ENCODE measurements at regions not wholly inside any gene's neighbourhood (a gene's known extent, or its start where the extent isn't known, plus 50 kb on each side); places are given as distances from the start of the nearest gene placed in this dataset.

- Histone ChIP-seq H3K36me3 (no peaks in the 10 kb centered on the region), H3K27me3 (replicated peaks in 1 of 7) (peaks cover 0 to 26% (median 3%) of the 10 kb centered on the region in 7 donors), H3K9me3 (peaks cover 0 to 7% (median under 1%) of the 10 kb centered on the region in 8 donors), H3K27ac (peak overlapping the region in 3 of 8 donors; percentile 42 to 63 (median 56)), H3K4me3 (no peak overlapping the region), H3K4me1 (peaks cover 0 to 28% (median 18%) of the 10 kb centered on the region in 6 donors)
- TF ChIP-seq POLR2A (IDR thresholded peaks at IDR 0.05) (no peak), CTCF (IDR thresholded peaks at IDR 0.05 in 8 of 11, conservative IDR thresholded peaks at IDR 0.05 in 3 of 11) (no peak), POLR2AphosphoS5 (IDR thresholded peaks at IDR 0.05) (no peak)
- intact Hi-C loops (cut with DNase I; ENCODE audit: low total_unique reads), result no loop called here
- whole genome bisulfite sequencing, 5 donors, result 23 to 37% (median 33%) methylated on average over 7 of the region's 7 CpGs
- DNase-seq, result no peak
These were observed 475.4 kb downstream of the PTPRU start for GRCh38 chr1:29711582-29712283.

GRCh38 chr1:29709704-29710280 is 473.5 kb downstream of the PTPRU start:
- H3K27ac ChIP-seq, result no peak overlapping the region
- H3K4me1 ChIP-seq, result peaks cover 0 to 30% (median 18%) of the 10 kb centered on the region in 6 donors
- intact Hi-C loops (cut with DNase I; ENCODE audit: low total_unique reads), result no loop called here
- peaks cover 0 to 45% (median 11%) of the 10 kb centered on the region in 7 donors for H3K27me3 ChIP-seq (replicated peaks in 1 of 7)
- DNase-seq, result no peak
- TF ChIP-seq CTCF (IDR thresholded peaks at IDR 0.05 in 8 of 11, conservative IDR thresholded peaks at IDR 0.05 in 3 of 11), result no peak
- no peak for TF ChIP-seq POLR2AphosphoS5 (IDR thresholded peaks at IDR 0.05)
- TF ChIP-seq POLR2A (IDR thresholded peaks at IDR 0.05), result no peak
- no peak overlapping the region for H3K4me3 ChIP-seq
- H3K9me3 ChIP-seq, result no peaks in the 10 kb centered on the region
- no peaks in the 10 kb centered on the region for H3K36me3 ChIP-seq
- WGBS, 5 donors, result 28 to 60% (median 46%) methylated on average over 5 to 9 of the region's 9 CpGs

GRCh38 chr1:29708796-29709703 is 472.7 kb downstream of the PTPRU start:
- H3K4me3 ChIP-seq, result no peak overlapping the region
- H3K9me3 ChIP-seq, result no peaks in the 10 kb centered on the region
- H3K4me1 ChIP-seq, result peaks cover 0 to 30% (median 18%) of the 10 kb centered on the region in 6 donors
- WGBS, 5 donors, result 22 to 34% (median 28%) methylated on average over 13 of the region's 13 CpGs
- no peaks in the 10 kb centered on the region for H3K36me3 ChIP-seq
- intact Hi-C loops (cut with DNase I; ENCODE audit: low total_unique reads), result no loop called here
- TF ChIP-seq POLR2A (IDR thresholded peaks at IDR 0.05), result no peak
- TF ChIP-seq CTCF (IDR thresholded peaks at IDR 0.05 in 8 of 11, conservative IDR thresholded peaks at IDR 0.05 in 3 of 11), result no peak
- TF ChIP-seq POLR2AphosphoS5 (IDR thresholded peaks at IDR 0.05), result no peak
- H3K27ac ChIP-seq, result no peak overlapping the region
- DNase-seq, result no peak
- H3K27me3 ChIP-seq (replicated peaks in 1 of 7), result peaks cover 0 to 53% (median 11%) of the 10 kb centered on the region in 7 donors

Measured in spleen (tissue), 11 donors.